ENCODE measurements at regions not wholly inside any gene's neighbourhood (a gene's known extent, or its start where the extent isn't known, plus 50 kb on each side); places are given as distances from the start of the nearest gene placed in this dataset.

- DNase-seq (no peak), ATAC-seq (no peak)
- no peak for TF ChIP-seq EZH2phosphoT487 (IDR thresholded peaks at IDR 0.05; ENCODE audit: borderline replicate concordance, low read length)
- no peak for TF ChIP-seq CTCF (conservative IDR thresholded peaks at IDR 0.05; ENCODE audit: low read depth, low read length)
- TF ChIP-seq EZH2 (IDR thresholded peaks at IDR 0.05; ENCODE audit: low read length, unreplicated experiment): no peak
- Histone ChIP-seq H3K9me3 (ENCODE audit: low read length) (no peaks in the 10 kb centered on the region), H3K36me3 (ENCODE audit: low read depth, low read length) (no peaks in the 10 kb centered on the region), H3K79me2 (ENCODE audit: low read length) (no peaks in the 10 kb centered on the region), H3K27ac (ENCODE audit: low read length) (no peak overlapping the region), H2AFZ (ENCODE audit: low read length) (no peak overlapping the region), H3K9me2 (replicated peaks; ENCODE audit: low read length) (no peaks in the 10 kb centered on the region), H3K4me2 (ENCODE audit: low read length) (no peak overlapping the region), H3K4me1 (ENCODE audit: insufficient read depth, low read length) (no peaks in the 10 kb centered on the region), H4K20me1 (ENCODE audit: low read length) (no peaks in the 10 kb centered on the region), H3K9ac (ENCODE audit: low read length) (no peak overlapping the region), H3K27me3 (ENCODE audit: low read length) (no peaks in the 10 kb centered on the region), H3K4me3 (ENCODE audit: low read length) (no peak overlapping the region), H3F3A (ENCODE audit: low read length, unreplicated experiment) (no peaks in the 10 kb centered on the region)
- ChIA-PET CTCF (no interaction called here), POLR2A (ENCODE audit: unreplicated experiment) (no interaction called here)
- intact Hi-C loops (cut with micrococcal nuclease): no loop called here
- BruUV-seq (replicated peaks): no TSS peak
Observed at GRCh38 chr10:109475711-109476421, 447.4 kb downstream of the XPNPEP1 start.

GRCh38 chr10:109474812-109475211, 448.5 kb downstream of the XPNPEP1 start:
- H3K9me2 ChIP-seq (replicated peaks; ENCODE audit: low read length): no peaks in the 10 kb centered on the region
- intact Hi-C loops (cut with micrococcal nuclease): no loop called here
- no peaks in the 10 kb centered on the region for H3K27me3 ChIP-seq (ENCODE audit: low read length)
- H3K9me3 ChIP-seq (ENCODE audit: low read length): no peaks in the 10 kb centered on the region
- H3K27ac ChIP-seq (ENCODE audit: low read length): no peak overlapping the region
- H3K9ac ChIP-seq (ENCODE audit: low read length): no peak overlapping the region
- BruUV-seq (replicated peaks): no TSS peak
- no peak overlapping the region for H3K4me2 ChIP-seq (ENCODE audit: low read length)
- POLR2A ChIA-PET (ENCODE audit: unreplicated experiment): interaction anchor here (0.6 kb wide), 1 partner anchor 625 kb away, joined by 4 read pairs; no protein-coding TSS in a partner anchor
- ATAC-seq: no peak
- H4K20me1 ChIP-seq (ENCODE audit: low read length): no peaks in the 10 kb centered on the region
- CTCF ChIA-PET: no interaction called here
- no peaks in the 10 kb centered on the region for H3K36me3 ChIP-seq (ENCODE audit: low read depth, low read length)
- no peak overlapping the region for H3K4me3 ChIP-seq (ENCODE audit: low read length)
- DNase-seq: no peak
- H3K4me1 ChIP-seq (ENCODE audit: insufficient read depth, low read length): no peaks in the 10 kb centered on the region
- H3K79me2 ChIP-seq (ENCODE audit: low read length): no peaks in the 10 kb centered on the region
- no peak overlapping the region for H2AFZ ChIP-seq (ENCODE audit: low read length)
- no peaks in the 10 kb centered on the region for H3F3A ChIP-seq (ENCODE audit: low read length, unreplicated experiment)
- TF ChIP-seq EZH2 (IDR thresholded peaks at IDR 0.05; ENCODE audit: low read length, unreplicated experiment): no peak
- no peak for TF ChIP-seq CTCF (conservative IDR thresholded peaks at IDR 0.05; ENCODE audit: low read depth, low read length)
- TF ChIP-seq EZH2phosphoT487 (IDR thresholded peaks at IDR 0.05; ENCODE audit: borderline replicate concordance, low read length): no peak

GRCh38 chr10:109474261-109474660, 449.1 kb downstream of the XPNPEP1 start:
- Histone ChIP-seq H3K9me2 (replicated peaks; ENCODE audit: low read length) (no peaks in the 10 kb centered on the region), H2AFZ (ENCODE audit: low read length) (no peak overlapping the region), H3K9me3 (ENCODE audit: low read length) (no peaks in the 10 kb centered on the region), H3K4me3 (ENCODE audit: low read length) (no peak overlapping the region), H3K9ac (ENCODE audit: low read length) (no peak overlapping the region), H3K27me3 (ENCODE audit: low read length) (no peaks in the 10 kb centered on the region), H4K20me1 (ENCODE audit: low read length) (no peaks in the 10 kb centered on the region), H3K27ac (ENCODE audit: low read length) (no peak overlapping the region), H3F3A (ENCODE audit: low read length, unreplicated experiment) (no peaks in the 10 kb centered on the region), H3K79me2 (ENCODE audit: low read length) (no peaks in the 10 kb centered on the region), H3K4me1 (ENCODE audit: insufficient read depth, low read length) (no peaks in the 10 kb centered on the region), H3K36me3 (ENCODE audit: low read depth, low read length) (no peaks in the 10 kb centered on the region), H3K4me2 (ENCODE audit: low read length) (no peak overlapping the region)
- POLR2A ChIA-PET (ENCODE audit: unreplicated experiment): no interaction called here
- intact Hi-C loops (cut with micrococcal nuclease): no loop called here
- CTCF ChIA-PET: no interaction called here
- TF ChIP-seq EZH2phosphoT487 (IDR thresholded peaks at IDR 0.05; ENCODE audit: borderline replicate concordance, low read length): no peak
- no peak for TF ChIP-seq CTCF (conservative IDR thresholded peaks at IDR 0.05; ENCODE audit: low read depth, low read length)
- no peak for TF ChIP-seq EZH2 (IDR thresholded peaks at IDR 0.05; ENCODE audit: low read length, unreplicated experiment)
- no TSS peak for BruUV-seq (replicated peaks)
- no peak for DNase-seq
- no peak for ATAC-seq
